Activated B cell treated with CpG ODN at 0.5 μM for 24 hours (primary cell): ENCODE measurements at regions not wholly inside any gene's neighbourhood (a gene's known extent, or its start where the extent isn't known, plus 50 kb on each side); places are given as distances from the start of the nearest gene placed in this dataset.

Experiments used
- ATAC-seq: fragments of 200-7000 bp; cut with Tn5 transposase; one replicate; pipeline ENCODE4 v1.10.0; 2021; ENCODE audit warnings: low read depth, mild to moderate bottlenecking, moderate library complexity
- CTCF ChIA-PET: fragments of 350-600 bp; sonication (Branson Sonifier 250); formaldehyde crosslinking; loops from one replicate; lab custom pipeline; 2021; ENCODE audit warnings: antibody characterized with exemption; lab: Charles Lee
- POLR2A ChIA-PET: fragments of 350-600 bp; sonication (Branson Sonifier 250); formaldehyde crosslinking; loops from one replicate; lab custom pipeline; 2021; ENCODE audit warnings: antibody characterized with exemption; lab: Charles Lee
- DNase-seq: peaks from one replicate; pipeline ENCODE4 v3.0.0; 2022
- H3K27ac Mint-ChIP-seq: one replicate; pipeline ENCODE4 v1.8.0; 2020; ENCODE audit warnings: mixed read lengths
- H3K27me3 Mint-ChIP-seq: one replicate; pipeline ENCODE4 v1.8.0; 2021; ENCODE audit warnings: mixed read lengths
- H3K36me3 Mint-ChIP-seq: one replicate; pipeline ENCODE4 v1.8.0; 2021; ENCODE audit warnings: low read depth, mixed read lengths
- H3K4me1 Mint-ChIP-seq: one replicate; pipeline ENCODE4 v1.8.0; 2021; ENCODE audit warnings: mixed read lengths
- H3K4me3 Mint-ChIP-seq: one replicate; pipeline ENCODE4 v1.8.0; 2020; ENCODE audit warnings: mild to moderate bottlenecking, mixed read lengths
- H3K9me3 Mint-ChIP-seq: one replicate; pipeline ENCODE4 v1.8.0; 2020; ENCODE audit warnings: mixed read lengths
- intact Hi-C: fragments of 100-400 bp; cut with micrococcal nuclease; formaldehyde crosslinking; loops from one replicate; pipeline ENCODE4 v1.15.1; 2024
- TF ChIP-seq, protein P1 (sequence below): fragments of 200-600 bp; IDR thresholded peaks from one replicate; pipeline ENCODE4 v1.8.0; 2022; ENCODE audit warnings: antibody characterized with exemption, mild to moderate bottlenecking

DNA sequence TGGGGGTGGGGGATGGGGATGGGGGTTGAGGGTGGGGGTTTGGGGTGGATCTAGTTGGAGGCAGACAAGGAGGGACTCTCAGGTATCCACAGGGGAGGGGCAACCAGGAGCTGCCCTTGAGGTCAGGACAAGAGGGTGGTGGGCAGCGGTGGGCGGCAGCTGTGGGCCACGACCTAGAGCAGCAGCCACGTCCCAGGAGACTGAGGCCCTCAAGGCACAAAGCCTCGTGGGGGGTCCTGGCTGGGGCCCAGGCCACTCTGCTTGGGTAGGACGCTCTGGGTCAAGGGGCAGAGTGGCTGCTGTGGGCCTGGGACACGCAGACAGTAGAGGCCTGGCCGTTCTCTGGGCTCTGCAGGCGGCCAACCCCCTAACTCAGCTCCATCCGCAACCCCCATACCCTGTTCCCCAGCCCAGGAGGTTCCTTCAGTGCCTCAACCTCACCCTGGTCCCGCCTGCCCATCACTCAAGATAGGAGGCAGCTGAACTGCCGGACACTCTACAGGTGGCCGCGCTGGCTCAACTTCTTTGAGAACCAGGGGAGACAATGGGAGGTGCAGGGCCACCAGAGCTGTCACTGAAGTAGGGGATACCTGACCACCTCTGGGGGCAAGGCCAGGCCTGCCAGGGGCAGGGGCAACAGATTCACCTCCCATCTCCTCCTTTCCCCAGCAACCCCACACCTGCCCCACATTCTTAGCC is 75.6 kb downstream of the ENGASE start:
- H3K9me3 Mint-ChIP-seq: no peaks in the 10 kb centered on the region
- no peak for DNase-seq
- no peaks in the 10 kb centered on the region for H3K4me1 Mint-ChIP-seq
- ATAC-seq: no peak
- peaks cover 4% of the 10 kb centered on the region for H3K27me3 Mint-ChIP-seq
- ChIA-PET CTCF (no interaction called here), POLR2A (no interaction called here)
- TF ChIP-seq, protein P1, sequence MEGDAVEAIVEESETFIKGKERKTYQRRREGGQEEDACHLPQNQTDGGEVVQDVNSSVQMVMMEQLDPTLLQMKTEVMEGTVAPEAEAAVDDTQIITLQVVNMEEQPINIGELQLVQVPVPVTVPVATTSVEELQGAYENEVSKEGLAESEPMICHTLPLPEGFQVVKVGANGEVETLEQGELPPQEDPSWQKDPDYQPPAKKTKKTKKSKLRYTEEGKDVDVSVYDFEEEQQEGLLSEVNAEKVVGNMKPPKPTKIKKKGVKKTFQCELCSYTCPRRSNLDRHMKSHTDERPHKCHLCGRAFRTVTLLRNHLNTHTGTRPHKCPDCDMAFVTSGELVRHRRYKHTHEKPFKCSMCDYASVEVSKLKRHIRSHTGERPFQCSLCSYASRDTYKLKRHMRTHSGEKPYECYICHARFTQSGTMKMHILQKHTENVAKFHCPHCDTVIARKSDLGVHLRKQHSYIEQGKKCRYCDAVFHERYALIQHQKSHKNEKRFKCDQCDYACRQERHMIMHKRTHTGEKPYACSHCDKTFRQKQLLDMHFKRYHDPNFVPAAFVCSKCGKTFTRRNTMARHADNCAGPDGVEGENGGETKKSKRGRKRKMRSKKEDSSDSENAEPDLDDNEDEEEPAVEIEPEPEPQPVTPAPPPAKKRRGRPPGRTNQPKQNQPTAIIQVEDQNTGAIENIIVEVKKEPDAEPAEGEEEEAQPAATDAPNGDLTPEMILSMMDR: no peak
- H3K36me3 Mint-ChIP-seq: no peaks in the 10 kb centered on the region
- no peak overlapping the region for H3K4me3 Mint-ChIP-seq
- intact Hi-C loops: no loop called here
- H3K27ac Mint-ChIP-seq: no peak overlapping the region

DNA sequence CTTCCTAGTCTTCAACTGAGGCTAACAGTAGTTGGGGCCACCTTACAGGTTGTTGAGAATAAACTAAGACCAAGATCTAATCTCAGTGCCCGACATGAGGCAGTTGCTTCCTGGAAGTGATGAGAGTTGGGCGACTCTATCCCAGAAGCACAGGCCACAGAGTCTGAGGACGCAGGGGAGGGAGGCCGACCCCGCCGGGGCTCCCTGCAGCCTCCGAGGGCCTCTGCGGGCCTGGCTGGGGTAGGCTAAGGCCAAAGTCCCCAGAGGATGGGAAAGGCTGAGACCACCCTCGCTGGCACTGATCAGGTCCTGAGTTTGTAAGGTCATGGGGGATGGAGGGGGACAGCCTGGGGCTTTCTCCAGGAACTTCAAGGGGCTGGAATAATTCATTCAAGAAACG is 74.0 kb downstream of the ENGASE start:
- no peak overlapping the region for H3K27ac Mint-ChIP-seq
- intact Hi-C loops: no loop called here
- no peak for ATAC-seq
- DNase-seq: no peak
- H3K36me3 Mint-ChIP-seq: no peaks in the 10 kb centered on the region
- TF ChIP-seq, protein P1: no peak
- H3K27me3 Mint-ChIP-seq: peaks cover 4% of the 10 kb centered on the region
- H3K4me3 Mint-ChIP-seq: no peak overlapping the region
- H3K4me1 Mint-ChIP-seq: no peaks in the 10 kb centered on the region
- ChIA-PET POLR2A (no interaction called here), CTCF (no interaction called here)
- H3K9me3 Mint-ChIP-seq: no peaks in the 10 kb centered on the region

DNA sequence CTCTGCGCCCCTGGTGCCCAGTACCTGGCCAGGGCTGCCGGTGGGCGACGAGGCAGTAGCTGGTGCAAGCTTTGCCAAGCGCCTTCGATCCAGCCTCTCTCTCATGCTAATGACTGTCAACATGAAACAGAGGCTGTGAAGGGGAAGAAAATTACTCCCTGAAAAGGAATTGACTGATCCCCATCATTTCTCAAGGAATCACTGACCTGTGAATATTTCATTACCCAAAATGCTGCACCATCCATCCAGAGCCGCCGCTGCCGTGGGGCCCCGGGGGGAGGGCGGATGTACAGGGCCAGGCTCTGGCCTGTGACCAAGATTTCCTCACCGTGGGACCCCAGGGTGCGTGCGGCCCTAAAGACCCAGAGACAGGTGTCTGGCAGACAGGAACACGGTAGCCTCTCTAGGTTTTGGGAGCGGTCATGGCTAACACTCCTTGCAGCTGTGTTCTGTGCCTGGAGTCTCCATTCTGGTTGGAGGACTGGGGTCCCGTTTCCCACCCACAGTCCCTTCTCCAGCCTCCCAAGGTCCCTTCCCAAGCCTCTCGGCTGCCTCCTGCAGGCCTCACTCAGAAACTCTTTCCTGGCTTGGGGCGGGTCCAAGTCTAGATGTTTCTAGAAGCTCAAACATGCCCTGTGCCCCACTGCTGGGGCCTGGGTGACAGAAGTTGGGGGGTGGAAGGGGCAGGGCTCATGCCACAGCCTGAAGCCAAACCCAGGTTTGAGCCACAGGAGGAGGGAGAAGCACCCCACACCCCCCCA is 73.3 kb downstream of the ENGASE start:
- CTCF ChIA-PET: no interaction called here
- H3K27ac Mint-ChIP-seq: no peak overlapping the region
- ATAC-seq: no peak

DNA sequence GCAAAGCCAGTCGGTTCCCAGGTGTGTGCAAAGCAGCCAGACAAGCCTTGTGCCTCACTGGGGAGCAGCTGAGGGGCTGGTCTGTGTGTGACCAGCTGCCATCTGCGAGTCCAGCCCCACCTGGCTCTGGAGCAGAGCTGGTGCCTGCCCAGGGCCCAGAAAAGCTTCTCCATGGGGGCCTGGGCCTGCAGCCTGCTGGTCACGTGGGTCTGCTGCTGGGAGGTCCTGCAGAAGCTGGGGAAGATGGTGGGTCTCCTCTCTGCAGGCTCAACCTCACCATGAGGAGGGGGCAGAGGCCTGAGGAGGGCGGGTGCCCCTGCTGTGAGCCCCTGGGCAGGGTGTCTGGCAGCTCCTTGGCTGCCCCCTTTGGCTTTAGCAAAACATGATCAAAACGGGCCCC is 71.9 kb downstream of the ENGASE start:
- Mint-ChIP-seq H3K9me3 (no peaks in the 10 kb centered on the region), H3K4me1 (no peaks in the 10 kb centered on the region), H3K36me3 (no peaks in the 10 kb centered on the region), H3K4me3 (no peak overlapping the region), H3K27me3 (peaks cover 10% of the 10 kb centered on the region), H3K27ac (no peak overlapping the region)
- DNase-seq (no peak), ATAC-seq (no peak)
- intact Hi-C loops: no loop called here
- POLR2A ChIA-PET: no interaction called here
- CTCF ChIA-PET: no interaction called here
- TF ChIP-seq, protein P1: no peak

More for the DNA sequence above, 73.3 kb downstream of the ENGASE start:
- no peak for DNase-seq
- Mint-ChIP-seq H3K27me3 (peaks cover 6% of the 10 kb centered on the region), H3K4me1 (no peaks in the 10 kb centered on the region), H3K4me3 (no peak overlapping the region), H3K36me3 (no peaks in the 10 kb centered on the region), H3K9me3 (no peaks in the 10 kb centered on the region)
- TF ChIP-seq, protein P1: no peak
- POLR2A ChIA-PET: no interaction called here
- intact Hi-C loops: no loop called here

GRCh38 chr17:79145548-79145947 is 70.9 kb downstream of the ENGASE start:
- ATAC-seq (no peak), DNase-seq (no peak)
- H3K4me3 Mint-ChIP-seq: no peak overlapping the region
- ChIA-PET POLR2A (no interaction called here), CTCF (no interaction called here)
- no peaks in the 10 kb centered on the region for H3K9me3 Mint-ChIP-seq
- no peaks in the 10 kb centered on the region for H3K4me1 Mint-ChIP-seq
- intact Hi-C loops: no loop called here
- H3K36me3 Mint-ChIP-seq: no peaks in the 10 kb centered on the region
- H3K27me3 Mint-ChIP-seq: peaks cover 12% of the 10 kb centered on the region
- no peak overlapping the region for H3K27ac Mint-ChIP-seq
- TF ChIP-seq, protein P1: no peak
